KBM-7 (cell line): ENCODE measurements at regions not wholly inside any gene's neighbourhood (a gene's known extent, or its start where the extent isn't known, plus 50 kb on each side); places are given as distances from the start of the nearest gene placed in this dataset.

ENCODE experiments used
- DNase-seq: peaks from one replicate; pipeline ENCODE4 v3.0.0-alpha.2; 2015
- in situ Hi-C: fragments of 300-500 bp; cut with MboI; formaldehyde crosslinking; loops from 2 replicates; pipeline ENCODE4 v1.14.3; 2020; ENCODE audit warnings: low sequenced_read_pairs, low pct_unique_long_range_greater_than_20kb, mixed read lengths

DNA sequence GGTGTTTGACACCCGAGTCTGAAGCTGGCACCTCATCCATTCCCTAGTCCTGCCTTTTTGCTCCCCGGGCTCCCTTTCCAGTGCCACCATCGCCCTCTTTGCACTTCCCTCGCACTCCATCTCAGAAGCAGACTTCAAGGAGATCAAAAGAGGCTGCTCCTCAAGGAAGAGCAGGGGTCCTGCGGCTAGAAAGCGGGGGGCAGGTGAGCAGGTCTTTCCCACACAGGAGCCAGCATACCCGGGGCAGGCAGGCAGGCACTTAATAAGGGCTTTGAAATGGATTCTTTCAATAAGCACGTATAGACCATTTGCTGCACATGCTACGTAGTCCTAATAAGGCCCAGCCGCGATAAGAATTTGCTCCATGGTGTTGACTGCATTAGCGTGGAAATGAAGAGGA lies 125.9 kb upstream of the PROX1 start:
- in situ Hi-C loops = no loop called here
- no peak for DNase-seq

DNA sequence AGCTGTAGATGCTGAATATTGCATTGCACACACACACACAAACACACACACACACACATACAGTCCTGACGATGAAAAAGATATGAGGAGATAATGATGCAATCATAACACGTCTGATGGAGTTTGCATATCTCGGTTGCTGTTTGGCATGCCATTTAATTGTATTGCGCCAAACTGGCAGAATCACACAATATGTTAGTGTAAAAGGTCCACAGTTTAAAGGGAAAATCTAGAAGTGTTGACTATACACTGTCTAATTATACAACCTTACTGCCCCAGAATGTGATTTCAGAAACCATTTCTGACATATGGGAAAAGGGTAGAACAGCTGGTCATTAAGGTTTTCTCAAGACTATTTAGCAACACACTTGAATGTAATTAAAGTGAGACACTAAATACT lies 123.7 kb upstream of the PROX1 start:
- DNase-seq = no peak
- in situ Hi-C loops = no loop called here

DNA sequence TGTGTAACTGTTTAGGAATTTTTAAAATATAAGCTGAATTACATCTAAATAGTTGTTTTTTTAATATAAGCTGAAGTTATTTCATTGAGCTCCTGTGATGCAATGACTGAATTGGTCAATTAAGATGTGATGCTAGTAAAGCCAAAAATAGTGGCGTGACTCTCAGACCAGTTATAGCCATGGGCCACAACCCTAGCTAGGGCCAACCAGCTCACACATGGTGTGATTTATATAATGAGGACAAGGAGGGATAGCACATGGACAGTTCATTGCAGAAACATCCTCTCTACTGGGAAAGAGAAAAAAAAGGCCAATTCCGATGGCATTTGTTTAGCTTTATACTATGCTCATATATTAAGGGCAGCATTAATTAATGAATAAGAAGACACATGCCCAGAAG lies 119.3 kb upstream of the PROX1 start:
- in situ Hi-C loops = no loop called here
- DNase-seq = no peak

DNA sequence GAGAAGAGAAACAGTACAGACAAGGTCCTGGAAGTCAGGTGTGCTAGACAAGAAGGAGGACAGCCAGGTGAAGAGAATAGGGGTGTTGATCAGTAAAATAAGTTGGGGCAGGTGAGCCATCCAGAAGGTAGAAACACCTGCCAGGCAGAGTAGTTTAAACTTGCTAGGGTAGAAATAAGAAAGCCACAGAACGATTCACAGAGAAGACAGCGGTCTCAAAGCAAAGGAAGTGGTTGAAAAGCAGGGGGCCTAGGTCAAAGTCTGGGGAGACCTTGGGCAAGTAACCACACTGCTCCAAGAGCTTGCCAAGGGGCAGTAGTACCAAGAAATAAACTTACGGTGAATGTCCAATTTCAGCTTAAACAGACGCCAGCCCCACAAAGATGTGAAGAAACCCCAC lies 116.6 kb upstream of the PROX1 start:
- in situ Hi-C loops = no loop called here

DNA sequence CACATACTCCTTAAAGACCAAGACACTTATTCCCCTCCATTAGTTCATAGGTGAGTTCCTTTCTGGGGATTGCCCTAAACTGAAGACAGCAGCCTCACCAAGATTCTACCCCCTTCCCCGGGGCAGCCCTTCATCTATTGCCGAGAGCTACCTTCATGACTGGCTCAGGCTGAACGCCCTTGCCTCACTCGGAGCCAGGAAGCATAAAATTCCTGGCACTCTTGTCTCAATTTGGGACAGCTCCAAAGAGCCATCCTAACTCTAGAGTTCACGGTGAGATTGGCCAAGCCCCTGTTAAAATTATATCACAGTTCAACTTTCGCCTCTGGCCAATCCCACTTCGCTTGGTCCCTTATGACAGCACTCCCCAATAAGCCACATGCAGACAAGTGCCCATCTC lies 113.0 kb upstream of the PROX1 start:
- no peak for DNase-seq
- in situ Hi-C loops = no loop called here

More for the DNA sequence above, 116.6 kb upstream of the PROX1 start:
- no peak for DNase-seq

DNA sequence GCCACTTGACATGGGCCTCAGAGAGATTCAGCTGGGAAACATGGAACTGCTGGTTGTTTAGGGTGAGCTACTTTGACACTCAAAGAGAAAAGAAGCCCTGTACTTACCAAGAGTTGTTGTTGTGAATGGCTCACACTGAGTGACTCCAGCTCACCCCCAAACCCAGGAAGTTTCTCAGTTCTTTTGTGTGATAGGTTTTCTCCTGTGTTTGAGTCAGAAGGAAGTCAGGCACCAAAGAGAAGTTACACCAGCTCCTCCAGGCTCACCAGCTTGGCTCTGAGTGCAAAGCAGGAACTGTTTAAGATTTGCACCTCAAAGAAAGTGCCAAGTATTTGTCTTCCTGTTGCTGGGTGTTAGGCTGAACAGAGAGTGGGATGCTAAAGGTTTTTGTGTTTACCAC lies 111.2 kb upstream of the PROX1 start:
- in situ Hi-C loops = no loop called here
- no peak for DNase-seq

DNA sequence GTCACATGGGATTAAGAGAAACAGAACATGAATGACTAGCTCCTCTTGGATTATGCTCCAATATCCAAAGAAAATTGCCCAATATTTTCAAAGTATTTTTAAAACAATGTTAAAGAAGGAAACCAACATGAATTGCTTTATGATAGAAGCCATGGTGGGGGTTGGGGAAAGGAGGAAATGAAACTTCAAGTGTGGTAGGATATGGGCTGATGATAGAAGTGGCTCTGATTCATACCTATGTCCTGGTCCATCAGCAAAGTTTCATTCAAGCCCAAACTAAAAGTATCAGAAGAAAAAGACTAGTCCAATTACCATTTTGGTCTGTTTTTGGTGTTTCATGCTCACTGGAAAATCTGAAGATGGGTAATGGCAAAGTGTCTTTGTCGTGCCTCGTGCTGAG lies 104.2 kb upstream of the PROX1 start:
- no peak for DNase-seq

DNA sequence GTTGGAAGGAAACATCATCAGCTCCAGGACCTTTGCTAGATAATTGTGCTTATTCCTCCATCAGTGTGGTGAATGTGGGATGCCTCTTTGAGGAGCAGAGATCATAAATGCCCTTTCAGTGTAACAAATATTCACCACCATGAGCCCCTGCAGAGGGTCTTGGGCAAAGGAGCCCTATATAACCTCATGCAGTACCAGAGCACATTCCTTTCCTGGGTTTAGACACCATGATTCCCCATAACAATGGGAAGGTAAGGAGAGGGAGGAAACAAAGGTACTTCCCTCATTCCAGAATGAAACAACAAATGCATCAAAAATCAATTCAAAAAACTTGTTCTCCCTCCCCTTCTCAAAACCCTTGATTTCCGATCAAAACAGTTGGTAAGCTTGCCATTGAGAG lies 103.4 kb upstream of the PROX1 start:
- in situ Hi-C loops = no loop called here
- DNase-seq = no peak

More for the DNA sequence above, 104.2 kb upstream of the PROX1 start:
- in situ Hi-C loops = no loop called here

DNA sequence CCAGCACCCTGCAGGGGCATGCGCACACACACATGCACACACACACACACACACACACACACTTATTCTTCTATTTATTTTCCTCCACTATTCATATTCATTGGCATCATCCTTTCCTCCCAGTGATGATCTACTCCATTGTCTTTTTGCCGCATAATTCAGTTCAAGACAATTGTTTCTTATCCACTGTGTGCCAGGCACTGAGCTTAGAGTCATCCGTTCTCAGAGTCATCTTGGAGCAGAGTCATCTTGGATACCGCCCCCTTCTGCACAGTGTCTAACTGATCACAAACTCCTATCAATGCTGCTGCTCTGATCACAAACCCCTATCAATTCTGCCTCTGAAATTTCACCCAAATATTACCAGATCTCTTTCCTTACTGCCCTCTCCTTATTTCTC lies 102.8 kb upstream of the PROX1 start:
- DNase-seq = no peak
- in situ Hi-C loops = no loop called here

DNA sequence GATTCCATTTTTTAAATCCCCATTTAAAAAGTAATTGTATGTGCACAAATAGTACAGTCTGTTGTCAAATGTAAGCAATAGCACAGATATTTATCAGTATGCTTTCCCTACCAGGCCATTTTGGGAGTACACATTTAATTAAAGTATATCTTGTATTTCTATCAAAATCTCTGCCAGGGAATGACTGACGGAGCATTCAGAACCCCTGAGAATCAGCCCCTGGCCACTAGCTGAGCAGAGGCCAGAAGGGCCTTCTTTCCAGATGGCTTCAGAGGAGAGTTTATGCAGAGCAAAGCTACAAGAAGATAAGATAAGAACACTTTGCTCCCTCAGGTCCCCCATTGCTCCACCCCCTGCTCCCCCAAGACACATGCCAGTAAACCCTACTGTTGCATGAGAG lies 99.9 kb upstream of the PROX1 start:
- DNase-seq = no peak
- in situ Hi-C loops = no loop called here

DNA sequence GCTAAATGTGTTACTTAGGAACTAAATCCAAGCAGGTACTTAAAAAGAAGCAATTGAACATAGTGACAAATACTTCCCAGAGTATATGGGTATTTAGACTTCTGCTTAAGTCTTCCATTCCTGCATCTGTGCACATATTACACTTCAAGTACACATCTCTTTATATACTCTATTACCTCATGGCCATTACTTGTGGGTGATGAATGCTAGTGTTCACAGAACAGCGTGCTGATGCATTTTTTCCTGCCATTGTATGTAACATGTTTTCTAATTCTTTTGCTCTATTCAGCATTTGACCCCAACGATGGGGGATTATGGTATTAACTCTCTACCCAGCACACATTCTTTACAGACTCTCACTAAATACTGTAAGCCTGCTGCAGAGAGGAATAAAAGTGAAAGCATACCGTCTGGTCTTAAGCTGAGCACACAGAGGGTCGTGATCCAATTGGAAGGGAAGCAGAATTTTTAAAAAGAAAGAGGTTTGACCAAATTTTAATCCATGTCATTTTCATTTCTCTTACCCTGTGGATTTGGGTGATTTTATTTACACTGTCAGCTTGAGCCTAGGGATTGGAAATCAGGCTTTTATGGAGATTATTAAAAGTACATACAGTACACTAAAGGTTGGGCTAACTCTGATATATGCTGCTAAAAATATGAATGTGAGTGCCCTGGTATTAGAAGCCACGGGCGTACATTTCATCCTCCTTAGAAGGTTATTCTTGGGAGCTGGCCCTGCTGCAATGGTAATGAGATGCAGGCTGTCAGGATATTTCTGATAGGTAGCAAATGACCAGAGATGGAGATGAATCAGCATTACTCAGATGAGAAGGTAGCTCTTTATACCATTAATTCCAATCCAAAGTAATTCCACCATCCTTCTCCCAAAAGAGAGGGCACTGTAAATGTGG lies 95.5 kb upstream of the PROX1 start:
- in situ Hi-C loops = no loop called here
- DNase-seq = no peak

DNA sequence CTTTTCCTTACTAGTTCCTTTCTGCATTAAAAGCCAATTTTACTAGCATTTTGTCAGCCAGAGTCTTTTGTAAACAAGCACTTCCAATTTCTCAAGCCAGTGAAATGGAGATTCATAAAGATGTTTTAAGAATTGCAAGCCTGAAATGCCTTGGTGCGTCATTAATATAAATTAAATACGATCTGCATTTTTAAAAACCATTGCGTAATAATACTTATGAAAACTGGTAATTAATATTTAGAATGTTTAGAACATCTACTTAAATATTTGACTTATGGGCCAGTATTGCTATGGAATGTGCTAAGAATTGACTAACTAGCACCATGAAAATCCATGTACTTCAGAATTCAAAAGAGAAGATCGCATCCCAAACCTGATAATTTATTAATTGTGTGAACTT lies 89.1 kb upstream of the PROX1 start:
- in situ Hi-C loops = no loop called here

DNA sequence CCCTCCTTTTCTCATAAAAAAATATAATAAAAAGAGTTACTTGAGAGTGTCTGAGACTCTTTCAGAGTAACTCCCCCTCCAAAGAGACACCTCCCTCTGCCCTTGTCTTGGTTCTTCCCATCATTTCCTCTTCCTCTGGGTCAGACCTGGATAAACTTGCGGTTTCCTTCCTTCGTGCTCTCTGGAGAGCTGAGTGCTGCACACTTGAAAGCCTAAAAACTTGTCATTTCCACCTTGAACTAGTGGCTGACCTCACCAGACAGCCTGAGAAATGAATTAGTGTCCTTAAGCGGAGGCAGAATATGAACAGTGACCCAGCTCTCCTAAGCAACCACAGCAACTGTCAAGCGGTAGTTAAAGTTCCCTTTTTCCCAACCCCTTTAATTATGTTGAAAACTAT lies 88.4 kb upstream of the PROX1 start:
- in situ Hi-C loops = no loop called here
- DNase-seq = peak; percentile 5

More for the DNA sequence above, 89.1 kb upstream of the PROX1 start:
- DNase-seq = no peak

DNA sequence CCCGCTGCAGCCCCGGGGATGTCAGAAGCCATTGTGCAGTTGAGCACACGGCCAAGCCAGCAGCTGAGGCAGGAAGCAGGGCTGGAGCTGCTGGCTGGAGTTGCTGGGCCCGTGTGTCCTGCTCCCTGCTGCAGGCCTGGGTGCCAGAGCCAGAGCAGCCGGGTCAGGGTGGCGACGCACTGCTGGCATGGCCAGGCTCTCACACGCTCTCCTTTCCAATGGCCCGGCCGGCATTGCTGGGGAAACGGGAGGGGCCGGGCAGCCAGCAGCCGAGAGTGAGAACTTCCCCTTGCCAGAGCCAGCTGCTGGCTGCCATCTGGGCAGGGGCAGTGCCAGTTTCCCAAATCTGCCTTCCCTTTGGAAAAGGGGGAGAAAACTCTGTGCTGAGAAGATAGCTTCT lies 82.4 kb upstream of the PROX1 start:
- no peak for DNase-seq
- in situ Hi-C loops = no loop called here

DNA sequence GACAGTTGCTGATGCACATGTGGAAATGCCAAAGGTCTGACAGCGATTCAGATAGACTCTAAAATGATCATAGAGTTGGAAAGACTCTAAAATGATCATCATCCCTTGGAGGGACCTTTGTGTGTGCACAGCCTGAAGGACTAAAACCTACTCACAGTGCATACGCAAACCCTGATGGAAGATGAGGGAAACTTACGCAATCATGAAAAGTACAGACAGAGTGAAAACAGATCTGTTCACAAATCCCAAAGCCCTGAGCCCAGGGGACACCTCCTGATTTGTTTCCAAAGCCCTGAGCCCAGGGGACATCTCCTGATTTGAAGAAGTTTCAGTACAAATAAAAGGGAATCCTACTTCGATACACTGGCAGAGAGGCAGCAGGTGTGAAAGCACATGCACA lies 79.3 kb upstream of the PROX1 start:
- in situ Hi-C loops = no loop called here
- DNase-seq = no peak

DNA sequence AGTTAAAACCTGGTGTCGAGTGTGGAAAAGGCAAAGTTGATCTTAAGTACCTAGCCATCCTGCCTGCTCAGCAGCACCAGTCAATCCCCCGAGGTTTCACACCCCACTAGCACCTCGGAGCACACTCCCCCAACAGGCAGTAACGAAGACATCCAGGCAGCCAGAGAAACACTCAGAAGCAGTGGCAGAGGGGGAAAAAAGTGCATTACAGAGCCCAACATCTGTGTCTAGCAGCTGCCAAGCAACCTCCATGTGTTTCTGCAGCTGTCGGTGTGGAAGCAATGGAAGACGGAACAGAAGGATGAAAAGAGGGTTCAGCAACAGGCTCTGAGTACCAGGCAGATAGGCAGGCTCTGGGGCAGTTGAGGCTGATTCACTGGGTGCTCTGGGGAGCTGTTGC lies 73.4 kb upstream of the PROX1 start:
- DNase-seq = no peak
- in situ Hi-C loops = no loop called here

DNA sequence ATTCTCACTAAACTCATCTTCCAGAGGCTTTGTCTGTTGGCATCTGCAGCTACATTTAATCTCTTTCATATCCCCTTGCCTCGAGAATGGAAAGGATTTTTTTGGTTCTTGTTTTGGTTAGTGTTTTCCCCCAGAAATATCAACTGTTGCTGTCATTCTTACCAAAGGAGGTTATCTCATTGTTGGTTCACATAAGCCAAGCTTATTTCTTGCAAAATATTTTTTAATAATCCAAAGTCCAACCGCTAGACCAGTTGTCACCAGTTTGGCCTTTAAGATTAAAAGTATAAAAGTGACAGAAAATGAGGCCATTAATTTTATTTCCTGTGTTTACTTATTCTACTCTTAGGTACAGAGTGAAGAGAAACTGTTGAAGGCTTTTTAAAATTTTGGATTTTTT lies 66.5 kb upstream of the PROX1 start:
- no peak for DNase-seq
- in situ Hi-C loops = no loop called here

DNA sequence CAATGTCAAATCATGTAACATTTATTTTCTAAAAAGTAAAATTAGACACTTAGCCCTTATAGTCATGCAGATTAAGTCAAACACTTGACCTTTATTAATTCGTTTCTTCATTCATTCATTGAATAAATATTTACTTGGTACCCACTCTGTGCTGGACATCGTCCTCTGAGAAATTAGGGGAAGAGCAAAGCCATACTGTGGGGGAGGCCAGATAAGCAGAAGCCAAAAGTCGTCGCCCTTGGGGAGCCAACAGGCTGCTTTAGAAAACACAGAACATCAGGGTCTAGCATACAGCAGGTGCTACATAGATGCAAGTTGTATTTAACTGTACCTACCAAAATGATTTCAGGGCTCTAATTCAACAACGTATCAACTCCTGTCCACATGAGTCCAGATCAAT lies 66.1 kb upstream of the PROX1 start:
- in situ Hi-C loops = no loop called here
- DNase-seq = no peak

DNA sequence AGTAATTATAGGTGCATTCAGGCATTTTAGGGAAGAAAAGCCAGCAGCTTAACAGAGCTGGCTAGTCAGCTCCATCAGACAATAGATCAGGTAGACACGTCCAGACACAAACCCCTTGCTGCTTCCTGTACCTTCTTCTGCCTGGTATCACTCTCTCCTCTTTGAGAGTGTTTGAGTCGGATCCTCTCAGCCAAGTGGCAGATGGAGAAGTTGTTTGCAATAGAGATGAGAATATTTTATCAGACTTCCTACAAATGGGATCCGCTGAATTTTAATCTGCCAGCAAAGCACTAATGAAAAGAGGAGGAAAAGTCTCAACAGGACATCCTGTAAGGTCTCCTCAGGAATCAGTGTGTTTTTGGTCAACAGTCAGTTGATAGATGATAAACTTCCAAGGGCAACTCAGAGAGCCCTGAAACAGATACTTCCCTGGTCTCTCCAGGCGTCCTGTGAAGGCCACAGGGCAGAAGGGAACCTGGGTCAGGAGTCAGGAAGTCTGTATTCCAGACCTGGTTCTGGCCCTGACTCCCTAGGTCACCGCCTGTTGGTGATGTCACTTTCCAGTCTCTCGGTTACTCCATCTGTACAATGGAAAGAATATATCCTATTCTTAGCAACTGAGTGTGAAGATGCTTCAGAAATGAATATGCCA lies 62.1 kb upstream of the PROX1 start:
- in situ Hi-C loops = no loop called here

DNA sequence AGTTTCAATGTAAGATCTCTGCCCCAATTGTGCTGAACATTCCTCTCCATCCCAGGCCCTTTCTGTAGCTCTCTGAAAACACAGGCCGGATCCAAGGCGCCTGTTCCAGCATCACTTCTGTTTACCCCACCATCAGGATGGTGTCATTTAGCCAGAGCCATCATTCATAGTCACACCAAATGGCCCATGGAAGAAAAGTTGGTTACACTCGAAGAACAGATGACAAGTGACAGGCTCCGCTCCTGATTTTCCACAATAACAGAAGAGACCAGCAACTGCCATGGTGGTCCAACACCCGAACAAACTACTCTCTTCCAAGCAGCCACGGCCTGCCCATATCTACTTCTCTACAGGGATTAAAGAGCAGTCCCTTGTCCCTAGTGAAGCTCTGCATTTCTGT lies 59.9 kb upstream of the PROX1 start:
- DNase-seq = no peak
- in situ Hi-C loops = no loop called here

More for the DNA sequence above, 62.1 kb upstream of the PROX1 start:
- no peak for DNase-seq

DNA sequence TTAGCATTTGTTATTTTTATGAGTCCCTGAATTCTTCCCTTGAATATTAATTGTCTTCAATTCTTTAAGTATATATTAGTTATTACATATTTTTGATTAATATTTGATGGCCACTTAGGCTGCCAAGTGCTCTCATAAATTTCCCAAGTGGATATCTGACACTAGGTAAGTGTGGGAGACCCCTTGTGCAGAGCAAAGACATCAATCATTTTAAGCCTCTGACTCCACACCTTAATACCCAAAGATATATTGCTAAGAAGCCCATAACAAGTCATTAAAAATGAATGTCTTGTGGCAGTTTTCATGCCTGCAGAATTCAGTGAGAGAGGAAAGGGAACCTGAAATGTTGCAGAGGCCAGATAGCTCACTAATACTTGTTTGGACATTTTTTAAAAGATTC lies 58.4 kb upstream of the PROX1 start:
- in situ Hi-C loops = no loop called here
- DNase-seq = no peak
